PFSK-1 (cell line): ENCODE measurements at regions not wholly inside any gene's neighbourhood (a gene's known extent, or its start where the extent isn't known, plus 50 kb on each side); places are given as distances from the start of the nearest gene placed in this dataset.

Source experiments
- FOXP2 ChIP-seq: optimal IDR thresholded peaks from 2 replicates; pipeline ENCODE3; 2011; ENCODE audit warnings: borderline replicate concordance, control low read depth, inconsistent platforms; ENCODE audit not compliant: insufficient read depth; ENCODE audit errors: extremely low read length, extremely low read depth
- POLR2AphosphoS5 ChIP-seq: IDR thresholded peaks from 2 replicates; pipeline ENCODE4 v1.6.1; 2012; ENCODE audit warnings: low read depth, mild to moderate bottlenecking, control low read depth, low read length, moderate library complexity
- SIN3A ChIP-seq: IDR thresholded peaks from 2 replicates; pipeline ENCODE4 v1.6.1; 2012; ENCODE audit warnings: mild to moderate bottlenecking, low read length, moderate library complexity, borderline replicate concordance; ENCODE audit not compliant: insufficient read depth
- TAF1 ChIP-seq: IDR thresholded peaks from 2 replicates; pipeline ENCODE4 v1.6.1; 2012; ENCODE audit warnings: low read length, control low read depth, borderline replicate concordance; ENCODE audit not compliant: insufficient read depth
- TF ChIP-seq, protein P1 (sequence below), 2 experiments: IDR thresholded peaks; 2 replicates each; pipeline versions ENCODE4 v1.6.1 to v1.8.0; 2011 to 2012; ENCODE audit warnings: low read depth in 2 of 2, low read length in 2 of 2, control low read depth in 1 of 2, inconsistent platforms in 1 of 2, mild to moderate bottlenecking in 1 of 2, moderate library complexity in 1 of 2; ENCODE audit not compliant: insufficient read depth in 1 of 2

- no peak for TF ChIP-seq POLR2AphosphoS5
- TF ChIP-seq SIN3A, result no peak
- TF ChIP-seq, protein P1, sequence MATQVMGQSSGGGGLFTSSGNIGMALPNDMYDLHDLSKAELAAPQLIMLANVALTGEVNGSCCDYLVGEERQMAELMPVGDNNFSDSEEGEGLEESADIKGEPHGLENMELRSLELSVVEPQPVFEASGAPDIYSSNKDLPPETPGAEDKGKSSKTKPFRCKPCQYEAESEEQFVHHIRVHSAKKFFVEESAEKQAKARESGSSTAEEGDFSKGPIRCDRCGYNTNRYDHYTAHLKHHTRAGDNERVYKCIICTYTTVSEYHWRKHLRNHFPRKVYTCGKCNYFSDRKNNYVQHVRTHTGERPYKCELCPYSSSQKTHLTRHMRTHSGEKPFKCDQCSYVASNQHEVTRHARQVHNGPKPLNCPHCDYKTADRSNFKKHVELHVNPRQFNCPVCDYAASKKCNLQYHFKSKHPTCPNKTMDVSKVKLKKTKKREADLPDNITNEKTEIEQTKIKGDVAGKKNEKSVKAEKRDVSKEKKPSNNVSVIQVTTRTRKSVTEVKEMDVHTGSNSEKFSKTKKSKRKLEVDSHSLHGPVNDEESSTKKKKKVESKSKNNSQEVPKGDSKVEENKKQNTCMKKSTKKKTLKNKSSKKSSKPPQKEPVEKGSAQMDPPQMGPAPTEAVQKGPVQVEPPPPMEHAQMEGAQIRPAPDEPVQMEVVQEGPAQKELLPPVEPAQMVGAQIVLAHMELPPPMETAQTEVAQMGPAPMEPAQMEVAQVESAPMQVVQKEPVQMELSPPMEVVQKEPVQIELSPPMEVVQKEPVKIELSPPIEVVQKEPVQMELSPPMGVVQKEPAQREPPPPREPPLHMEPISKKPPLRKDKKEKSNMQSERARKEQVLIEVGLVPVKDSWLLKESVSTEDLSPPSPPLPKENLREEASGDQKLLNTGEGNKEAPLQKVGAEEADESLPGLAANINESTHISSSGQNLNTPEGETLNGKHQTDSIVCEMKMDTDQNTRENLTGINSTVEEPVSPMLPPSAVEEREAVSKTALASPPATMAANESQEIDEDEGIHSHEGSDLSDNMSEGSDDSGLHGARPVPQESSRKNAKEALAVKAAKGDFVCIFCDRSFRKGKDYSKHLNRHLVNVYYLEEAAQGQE (IDR thresholded peaks at IDR 0.05; ENCODE audit: insufficient read depth in 1 of 2, low read depth in 2 of 2, low read length in 2 of 2), result no peak
- no peak for TF ChIP-seq TAF1
- TF ChIP-seq FOXP2, result no peak
Measured at GRCh38 chr20:47861116-47861515, 75.8 kb upstream of the SULF2 start.
